Uterus (tissue), 3 donors: ENCODE measurements at regions not wholly inside any gene's neighbourhood (a gene's known extent, or its start where the extent isn't known, plus 50 kb on each side); places are given as distances from the start of the nearest gene placed in this dataset.
"Not testable (repeated sequence)": the region's sequence is repeated elsewhere in the genome, so short reads cannot be mapped to it uniquely, and the experiment has no call there.

Experiments used
- DNase-seq, 2 donors: peaks; one replicate each; pipeline ENCODE4 v3.0.0-alpha.2; 2019 to 2020
- H3K27ac ChIP-seq, 2 donors: fragments of 200-600 bp; sonication (generic); 1 replicate in 1 of 2; 2 replicates in 1 of 2; pipeline ENCODE4 v1.5.1; 2016 to 2018
- H3K27me3 ChIP-seq, 2 donors: fragments of 200-600 bp; sonication (generic); one replicate each; pipeline ENCODE4 v1.5.1; 2018 to 2019; ENCODE audit warnings: control low read depth in 1 of 2
- H3K36me3 ChIP-seq, 2 donors: fragments of 200-600 bp; sonication (generic); one replicate each; pipeline ENCODE4 v1.5.1; 2019; ENCODE audit warnings: control low read depth in 1 of 2
- H3K4me1 ChIP-seq, 2 donors: fragments of 200-600 bp; sonication (generic); one replicate each; pipeline ENCODE4 v1.5.1; 2018 to 2019; ENCODE audit warnings: control low read depth in 1 of 2
- H3K4me3 ChIP-seq, 2 donors: fragments of 200-600 bp; sonication (generic); 1 replicate in 1 of 2; 2 replicates in 1 of 2; pipeline ENCODE4 v1.5.1; 2018 to 2019; ENCODE audit warnings: mild to moderate bottlenecking in 1 of 2
- H3K9me3 ChIP-seq, 2 donors: fragments of 200-600 bp; sonication (generic); one replicate each; pipeline ENCODE4 v1.5.1; 2019; ENCODE audit warnings: control low read depth in 1 of 2
- CTCF ChIP-seq, 4 experiments: fragments of 200-600 bp in 2 of 4; fragments of 450-650 bp in 2 of 4; sonication (generic) in 2 of 4; IDR thresholded peaks; one replicate each; pipeline ENCODE4 v1.5.1; 2016 to 2019; ENCODE audit warnings: antibody characterized with exemption in 4 of 4, mild to moderate bottlenecking in 2 of 4, moderate library complexity in 1 of 4
- POLR2A ChIP-seq, 2 donors: fragments of 450-650 bp; IDR thresholded peaks; one replicate each; pipeline ENCODE4 v1.6.1; 2016; ENCODE audit warnings: antibody characterized with exemption in 2 of 2, mild to moderate bottlenecking in 1 of 2, moderate library complexity in 1 of 2
- intact Hi-C: fragments of 100-400 bp; cut with DNase I; formaldehyde crosslinking; loops from one replicate; pipeline ENCODE4 v1.15.1; 2023; ENCODE audit warnings: low total_unique reads
- donor health status: DM: yes; HTN: yes; CAD: no.

- Histone ChIP-seq H3K4me1 (no peaks in the 10 kb centered on the region), H3K27ac (no peak overlapping the region), H3K36me3 (no peaks in the 10 kb centered on the region), H3K9me3 (no peaks in the 10 kb centered on the region), H3K4me3 (no peak overlapping the region), H3K27me3 (no peaks in the 10 kb centered on the region)
- intact Hi-C loops, result no loop called here
- TF ChIP-seq POLR2A (IDR thresholded peaks at IDR 0.05) (no peak), CTCF (IDR thresholded peaks at IDR 0.05) (no peak)
- DNase-seq, result no peak
Observed at GRCh38 chr2:111670776-111671175, 213.2 kb downstream of the ANAPC1 start.

GRCh38 chr2:111671426-111672150, 212.4 kb downstream of the ANAPC1 start:
- Histone ChIP-seq H3K4me1 (no peaks in the 10 kb centered on the region), H3K36me3 (no peaks in the 10 kb centered on the region), H3K4me3 (no peak overlapping the region), H3K9me3 (no peaks in the 10 kb centered on the region), H3K27me3 (no peaks in the 10 kb centered on the region), H3K27ac (no peak overlapping the region)
- intact Hi-C loops, result no loop called here
- DNase-seq, result peak; percentile 21 to 26
- TF ChIP-seq POLR2A (IDR thresholded peaks at IDR 0.05), result no peak
- TF ChIP-seq CTCF (IDR thresholded peaks at IDR 0.05), result no peak

- H3K27ac ChIP-seq, H3K4me3 ChIP-seq, H3K27me3 ChIP-seq, DNase-seq, H3K4me1 ChIP-seq, H3K36me3 ChIP-seq, intact Hi-C loops, H3K9me3 ChIP-seq: not testable (repeated sequence)
Observed at GRCh38 chr2:111672641-111673040, 211.4 kb downstream of the ANAPC1 start.

- no peaks in the 10 kb centered on the region for H3K36me3 ChIP-seq
- no peaks in the 10 kb centered on the region for H3K27me3 ChIP-seq
- TF ChIP-seq POLR2A (IDR thresholded peaks at IDR 0.05), result no peak
- H3K4me1 ChIP-seq, result no peaks in the 10 kb centered on the region
- H3K9me3 ChIP-seq, result no peaks in the 10 kb centered on the region
- no peak overlapping the region for H3K27ac ChIP-seq
- DNase-seq, result no peak
- intact Hi-C loops, result no loop called here
- no peak overlapping the region for H3K4me3 ChIP-seq
Observed at GRCh38 chr2:111673526-111673925, 210.5 kb downstream of the ANAPC1 start.

- TF ChIP-seq CTCF (IDR thresholded peaks at IDR 0.05) (no peak), POLR2A (IDR thresholded peaks at IDR 0.05) (no peak)
- H3K36me3 ChIP-seq, result no peaks in the 10 kb centered on the region
- H3K4me1 ChIP-seq, result no peaks in the 10 kb centered on the region
- no peak overlapping the region for H3K27ac ChIP-seq
- no peak overlapping the region for H3K4me3 ChIP-seq
- intact Hi-C loops, result no loop called here
- no peaks in the 10 kb centered on the region for H3K9me3 ChIP-seq
- no peaks in the 10 kb centered on the region for H3K27me3 ChIP-seq
- no peak for DNase-seq
Observed at GRCh38 chr2:111675419-111676194, 208.4 kb downstream of the ANAPC1 start.

GRCh38 chr2:111676291-111676822, 207.6 kb downstream of the ANAPC1 start:
- DNase-seq, result no peak
- Histone ChIP-seq H3K36me3 (no peaks in the 10 kb centered on the region), H3K27me3 (no peaks in the 10 kb centered on the region), H3K27ac (no peak overlapping the region), H3K9me3 (no peaks in the 10 kb centered on the region), H3K4me3 (no peak overlapping the region), H3K4me1 (no peaks in the 10 kb centered on the region)
- TF ChIP-seq POLR2A (IDR thresholded peaks at IDR 0.05) (no peak), CTCF (IDR thresholded peaks at IDR 0.05) (no peak)
- intact Hi-C loops, result no loop called here
